Mesendoderm (in vitro differentiated cells): ENCODE measurements at regions not wholly inside any gene's neighbourhood (a gene's known extent, or its start where the extent isn't known, plus 50 kb on each side); places are given as distances from the start of the nearest gene placed in this dataset.

Experiments
- DNase-seq: peaks from one replicate; pipeline ENCODE4 v3.0.0; 2013
- H2AK5ac ChIP-seq: 2 replicates; pipeline ENCODE4 v1.6.1; 2013; ENCODE audit warnings: low read length, inconsistent platforms
- H2BK120ac ChIP-seq: 2 replicates; pipeline ENCODE4 v1.6.1; 2013; ENCODE audit warnings: low read depth, mild to moderate bottlenecking, low read length, moderate library complexity, mixed read lengths
- H2BK15ac ChIP-seq: replicated peaks from 2 replicates; pipeline ENCODE4 v1.6.1; 2013; ENCODE audit warnings: low read depth, mild to moderate bottlenecking, moderate library complexity
- H2BK5ac ChIP-seq: 2 replicates; pipeline ENCODE4 v1.6.1; 2013; ENCODE audit warnings: low read length, inconsistent platforms
- H3K18ac ChIP-seq: 2 replicates; pipeline ENCODE4 v1.6.1; 2013; ENCODE audit warnings: mild to moderate bottlenecking, low read length, mixed read lengths
- H3K23ac ChIP-seq: one replicate; pipeline ENCODE4 v1.6.1; 2013; ENCODE audit warnings: low read length
- H3K27ac ChIP-seq: 2 replicates; pipeline ENCODE4 v1.5.1; 2013; ENCODE audit warnings: low read depth, mild to moderate bottlenecking, inconsistent platforms, low read length, moderate library complexity
- H3K27me3 ChIP-seq: 2 replicates; pipeline ENCODE4 v1.6.1; 2013; ENCODE audit warnings: low read length, control low read depth, mild to moderate bottlenecking, inconsistent platforms; ENCODE audit not compliant: insufficient read depth, poor library complexity
- H3K36me3 ChIP-seq: 2 replicates; pipeline ENCODE4 v1.6.1; 2013; ENCODE audit warnings: low read length, inconsistent platforms; ENCODE audit not compliant: control insufficient read depth, insufficient read depth
- H3K4ac ChIP-seq: one replicate; pipeline ENCODE4 v1.6.1; 2013; ENCODE audit warnings: low read depth, mild to moderate bottlenecking, low read length, moderate library complexity
- H3K4me1 ChIP-seq: 2 replicates; pipeline ENCODE4 v1.6.1; 2013; ENCODE audit warnings: low read depth, low read length, inconsistent platforms; ENCODE audit not compliant: control insufficient read depth
- H3K4me2 ChIP-seq: 2 replicates; pipeline ENCODE4 v1.6.1; 2013; ENCODE audit warnings: low read length
- H3K4me3 ChIP-seq: 2 replicates; pipeline ENCODE4 v1.5.1; 2013; ENCODE audit warnings: mild to moderate bottlenecking, low read length
- H3K56ac ChIP-seq: one replicate; pipeline ENCODE4 v1.6.1; 2013; ENCODE audit warnings: low read length
- H3K79me1 ChIP-seq: 2 replicates; pipeline ENCODE4 v1.6.1; 2013; ENCODE audit warnings: low read length, inconsistent platforms
- H3K79me2 ChIP-seq: 2 replicates; pipeline ENCODE4 v1.6.1; 2013; ENCODE audit warnings: mild to moderate bottlenecking, low read length; ENCODE audit not compliant: control insufficient read depth, insufficient read depth
- H3K9ac ChIP-seq: 2 replicates; pipeline ENCODE4 v1.6.1; 2013; ENCODE audit warnings: low read length, inconsistent platforms
- H4K5ac ChIP-seq: one replicate; pipeline ENCODE4 v1.6.1; 2013; ENCODE audit warnings: low read length
- H4K8ac ChIP-seq: one replicate; pipeline ENCODE4 v1.6.1; 2013; ENCODE audit warnings: low read depth, mild to moderate bottlenecking, control low read depth, low read length, moderate library complexity
- WGBS: extraction: QIAGEN DNeasy Blood & Tissue Kit; methylation state at CpG from one replicate; pipeline ENCODE4 v1.1.7; 2013; ENCODE audit warnings: low lambda C conversion rate, missing lambda C conversion rate; ENCODE audit not compliant: insufficient coverage; ENCODE audit errors: extremely low coverage; 5-methylcytosine and 5-hydroxymethylcytosine counted together

DNA sequence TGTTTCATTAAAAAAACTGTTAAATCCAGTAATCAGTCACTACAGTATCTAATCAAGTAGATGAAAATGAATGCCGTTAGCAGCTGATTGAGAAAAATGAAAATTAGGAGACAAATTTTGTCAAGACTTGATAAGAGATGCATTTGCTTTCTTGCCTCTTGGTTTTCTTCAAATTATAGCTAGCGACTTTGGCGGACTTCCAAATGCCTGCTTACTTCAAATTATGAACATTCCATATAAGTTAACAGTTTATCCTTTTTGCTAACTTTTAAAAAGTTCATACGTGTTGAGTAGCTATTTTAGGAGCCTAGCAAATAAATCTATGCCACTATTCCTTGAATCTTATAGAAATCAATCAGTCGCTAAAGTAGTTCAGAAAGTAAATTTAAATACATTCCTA, 58.8 kb downstream of the PPP4R3C start:
- no peaks in the 10 kb centered on the region for H3K79me2 ChIP-seq
- H3K4me2 ChIP-seq, result no peak overlapping the region
- no peak overlapping the region for H3K27ac ChIP-seq
- no peak overlapping the region for H3K56ac ChIP-seq
- no peaks in the 10 kb centered on the region for H3K27me3 ChIP-seq
- H2BK120ac ChIP-seq, result no peak overlapping the region
- H3K4me1 ChIP-seq, result no peaks in the 10 kb centered on the region
- DNase-seq, result no peak
- H4K8ac ChIP-seq, result no peak overlapping the region
- no peak overlapping the region for H3K9ac ChIP-seq
- no peak overlapping the region for H3K4me3 ChIP-seq
- H2BK5ac ChIP-seq, result no peak overlapping the region
- no CpG with 5 or more reads among the region's 5 CpGs for WGBS
- H2AK5ac ChIP-seq, result no peak overlapping the region
- H2BK15ac ChIP-seq, result no peak overlapping the region
- no peaks in the 10 kb centered on the region for H3K79me1 ChIP-seq
- no peak overlapping the region for H3K23ac ChIP-seq
- no peak overlapping the region for H4K5ac ChIP-seq
- no peak overlapping the region for H3K4ac ChIP-seq
- no peak overlapping the region for H3K18ac ChIP-seq
- H3K36me3 ChIP-seq, result no peaks in the 10 kb centered on the region

DNA sequence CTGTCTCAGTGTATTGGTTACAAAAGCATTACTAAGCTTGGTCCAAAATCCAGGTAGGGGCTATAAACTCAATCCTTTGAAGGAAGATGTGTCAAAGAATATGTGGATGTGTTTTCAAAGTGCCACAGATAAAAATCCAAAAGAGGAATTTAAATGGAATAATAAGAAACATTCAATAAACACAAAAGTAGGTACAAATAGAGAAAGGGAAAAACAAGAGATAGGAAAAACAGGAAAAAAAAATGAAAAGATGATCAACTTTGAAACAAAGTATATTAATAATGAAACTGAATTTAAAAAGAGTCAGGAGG, 64.0 kb downstream of the PPP4R3C start:
- Histone ChIP-seq H4K8ac (no peak overlapping the region), H4K5ac (no peak overlapping the region), H3K79me1 (no peaks in the 10 kb centered on the region), H3K4me1 (no peaks in the 10 kb centered on the region), H3K56ac (no peak overlapping the region), H2BK120ac (no peak overlapping the region), H3K4ac (no peak overlapping the region), H3K79me2 (no peaks in the 10 kb centered on the region), H3K9ac (no peak overlapping the region), H2BK15ac (no peak overlapping the region), H3K36me3 (no peaks in the 10 kb centered on the region), H3K23ac (no peak overlapping the region), H3K4me3 (no peak overlapping the region), H3K27me3 (no peaks in the 10 kb centered on the region), H3K4me2 (no peak overlapping the region), H3K18ac (no peak overlapping the region), H2BK5ac (no peak overlapping the region), H3K27ac (no peak overlapping the region), H2AK5ac (no peak overlapping the region)
- DNase-seq, result no peak

GRCh38 chrX:27391623-27392022, 71.5 kb downstream of the PPP4R3C start:
- Histone ChIP-seq H3K9ac (no peak overlapping the region), H3K18ac (no peak overlapping the region), H4K5ac (no peak overlapping the region), H3K27me3 (no peaks in the 10 kb centered on the region), H4K8ac (no peak overlapping the region), H2AK5ac (no peak overlapping the region), H2BK120ac (no peak overlapping the region), H3K36me3 (no peaks in the 10 kb centered on the region), H3K4me3 (no peak overlapping the region), H3K4me2 (no peak overlapping the region), H3K79me1 (no peaks in the 10 kb centered on the region), H3K56ac (no peak overlapping the region), H3K4ac (no peak overlapping the region), H3K23ac (no peak overlapping the region), H2BK15ac (no peak overlapping the region), H3K79me2 (no peaks in the 10 kb centered on the region), H2BK5ac (no peak overlapping the region), H3K27ac (no peak overlapping the region), H3K4me1 (no peaks in the 10 kb centered on the region)
- WGBS, result no CpG with 5 or more reads among the region's 4 CpGs
- DNase-seq, result no peak

DNA sequence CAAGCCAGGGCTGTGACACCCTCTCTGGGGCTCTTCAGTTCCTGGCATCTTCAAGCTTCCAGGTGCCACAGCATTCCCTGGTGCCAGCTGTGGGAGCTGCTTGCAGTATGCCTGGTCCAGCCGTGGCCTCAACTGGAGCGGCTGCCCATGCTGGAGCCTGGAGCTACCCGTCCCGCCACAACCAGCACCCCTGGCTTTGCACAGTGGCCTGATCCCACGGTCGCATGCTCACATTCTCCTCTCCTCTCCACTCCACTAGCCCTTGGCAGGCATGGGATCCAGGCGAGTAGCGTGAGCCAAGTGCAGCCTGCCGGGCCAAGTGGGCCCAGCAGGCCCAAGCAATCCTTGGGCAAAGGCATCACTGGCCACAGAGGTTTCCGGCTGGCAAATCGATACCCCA, 81.7 kb downstream of the PPP4R3C start:
- Histone ChIP-seq H4K8ac (no peak overlapping the region), H3K23ac (no peak overlapping the region), H3K9ac (no peak overlapping the region), H3K27ac (no peak overlapping the region), H3K4me3 (no peak overlapping the region), H3K56ac (no peak overlapping the region), H3K18ac (no peak overlapping the region), H2BK5ac (no peak overlapping the region), H2BK120ac (no peak overlapping the region), H3K4me2 (no peak overlapping the region), H3K79me2 (no peaks in the 10 kb centered on the region), H2AK5ac (no peak overlapping the region), H3K36me3 (no peaks in the 10 kb centered on the region), H3K4ac (no peak overlapping the region), H2BK15ac (no peak overlapping the region), H3K4me1 (no peaks in the 10 kb centered on the region), H3K27me3 (no peaks in the 10 kb centered on the region), H3K79me1 (no peaks in the 10 kb centered on the region), H4K5ac (no peak overlapping the region)
- DNase-seq, result no peak
- no CpG with 5 or more reads among the region's 11 CpGs for WGBS

DNA sequence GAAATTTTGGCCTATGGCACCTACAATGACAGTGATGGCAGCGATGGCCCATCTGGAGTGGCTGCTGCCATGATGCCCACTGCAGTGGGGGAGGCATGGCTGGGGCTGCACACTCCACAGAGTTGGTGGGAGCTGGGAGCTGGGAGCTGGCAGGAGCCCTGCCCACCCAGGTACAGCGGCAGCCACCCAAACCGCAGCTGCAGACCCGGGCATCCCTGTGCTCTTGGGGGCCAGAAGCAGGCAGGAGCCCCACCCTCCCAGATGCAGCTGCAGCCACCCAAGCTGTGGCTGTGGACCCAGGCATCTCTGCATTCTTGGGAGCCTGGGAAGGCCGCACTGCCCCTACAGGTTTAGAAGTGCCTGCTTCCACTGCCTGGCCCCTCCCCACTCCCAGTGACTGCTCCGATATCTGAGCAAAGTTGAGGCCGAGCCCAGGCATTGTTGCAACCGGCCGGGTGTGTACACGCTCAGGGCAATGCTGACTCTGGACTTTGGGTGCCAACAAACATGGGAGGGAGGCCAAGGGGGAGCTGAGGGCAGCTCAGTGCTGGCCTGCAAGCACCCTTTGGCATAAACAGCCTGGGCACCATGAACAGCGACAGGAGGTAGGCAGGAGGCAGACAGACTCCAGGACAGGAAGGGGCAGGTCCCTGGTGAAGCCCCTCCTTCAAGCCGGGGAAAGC, 82.8 kb downstream of the PPP4R3C start:
- Histone ChIP-seq H3K4me1 (no peaks in the 10 kb centered on the region), H3K27me3 (no peaks in the 10 kb centered on the region), H3K4me2 (no peak overlapping the region), H3K23ac (no peak overlapping the region), H3K4me3 (no peak overlapping the region), H3K9ac (no peak overlapping the region), H3K79me2 (no peaks in the 10 kb centered on the region), H3K79me1 (no peaks in the 10 kb centered on the region), H2AK5ac (no peak overlapping the region), H2BK15ac (no peak overlapping the region), H3K27ac (no peak overlapping the region), H2BK120ac (no peak overlapping the region), H3K4ac (no peak overlapping the region), H3K36me3 (no peaks in the 10 kb centered on the region), H4K5ac (no peak overlapping the region), H2BK5ac (no peak overlapping the region), H4K8ac (no peak overlapping the region), H3K56ac (no peak overlapping the region), H3K18ac (no peak overlapping the region)
- WGBS, result no CpG with 5 or more reads among the region's 12 CpGs
- DNase-seq, result no peak

- Histone ChIP-seq H3K4me2 (no peak overlapping the region), H3K79me2 (no peaks in the 10 kb centered on the region), H2BK5ac (no peak overlapping the region), H3K4me3 (no peak overlapping the region), H3K36me3 (no peaks in the 10 kb centered on the region), H3K23ac (no peak overlapping the region), H4K5ac (no peak overlapping the region), H3K79me1 (no peaks in the 10 kb centered on the region), H3K4me1 (no peaks in the 10 kb centered on the region), H4K8ac (no peak overlapping the region), H2AK5ac (no peak overlapping the region), H3K27ac (no peak overlapping the region), H2BK120ac (no peak overlapping the region), H3K18ac (no peak overlapping the region), H3K56ac (no peak overlapping the region), H2BK15ac (no peak overlapping the region), H3K9ac (no peak overlapping the region), H3K27me3 (no peaks in the 10 kb centered on the region), H3K4ac (no peak overlapping the region)
- DNase-seq, result no peak
- no CpG with 5 or more reads among the region's 3 CpGs for WGBS
Observed at GRCh38 chrX:27354021-27354420, 109.1 kb downstream of the PPP4R3C start.
